Tibial nerve (tissue), 4 donors: ENCODE measurements at regions not wholly inside any gene's neighbourhood (a gene's known extent, or its start where the extent isn't known, plus 50 kb on each side); places are given as distances from the start of the nearest gene placed in this dataset.

ENCODE experiments used
- CTCF ChIP-seq, 5 experiments: fragments of 200-600 bp in 3 of 5; fragments of 450-650 bp in 2 of 5; sonication (generic) in 3 of 5; IDR thresholded peaks; one replicate each; pipeline ENCODE4 v1.5.1; 2016 to 2019; ENCODE audit warnings: antibody characterized with exemption in 5 of 5, mild to moderate bottlenecking in 3 of 5, moderate library complexity in 2 of 5
- EP300 ChIP-seq, 2 donors: sonication (generic); formaldehyde crosslinking; IDR thresholded peaks; one replicate each; pipeline ENCODE4 v1.6.1; 2017; ENCODE audit warnings: antibody characterized with exemption in 2 of 2, mild to moderate bottlenecking in 1 of 2
- POLR2A ChIP-seq, 2 donors: fragments of 450-650 bp; IDR thresholded peaks; one replicate each; pipeline ENCODE4 v1.6.1; 2017; ENCODE audit warnings: antibody characterized with exemption in 2 of 2, mild to moderate bottlenecking in 2 of 2, moderate library complexity in 2 of 2

DNA sequence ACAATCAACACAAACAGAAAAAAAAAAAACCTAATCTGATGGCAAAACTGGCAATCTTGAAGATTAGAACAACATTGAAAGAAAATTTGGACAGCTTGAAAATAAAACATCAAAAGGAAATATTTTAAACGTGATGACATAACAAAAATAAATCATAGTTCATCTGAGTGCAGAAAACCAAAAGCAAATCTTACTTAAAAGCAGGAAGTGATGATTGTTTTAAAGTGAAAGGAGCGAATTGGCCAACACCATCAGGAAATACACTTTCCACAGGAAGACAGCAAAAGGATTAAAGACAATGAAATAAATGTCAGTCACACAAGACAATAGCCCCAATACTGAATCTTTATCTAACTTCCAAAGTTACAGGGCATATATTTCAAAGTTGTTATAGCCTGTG, 696.5 kb upstream of the CHORDC1 start:
- no peak for TF ChIP-seq CTCF (IDR thresholded peaks at IDR 0.05)
- no peak for TF ChIP-seq EP300 (IDR thresholded peaks at IDR 0.05)
- TF ChIP-seq POLR2A (IDR thresholded peaks at IDR 0.05): no peak
